Gastroesophageal sphincter (tissue), 3 donors: ENCODE measurements at regions not wholly inside any gene's neighbourhood (a gene's known extent, or its start where the extent isn't known, plus 50 kb on each side); places are given as distances from the start of the nearest gene placed in this dataset.

Experiments
- EP300 ChIP-seq: sonication (generic); formaldehyde crosslinking; IDR thresholded peaks from one replicate; pipeline ENCODE4 v1.6.1; 2017; ENCODE audit warnings: antibody characterized with exemption, mild to moderate bottlenecking
- POLR2A ChIP-seq, 2 donors: fragments of 450-650 bp; IDR thresholded peaks; one replicate each; pipeline ENCODE4 v1.6.1; 2017; ENCODE audit warnings: antibody characterized with exemption in 2 of 2, mild to moderate bottlenecking in 2 of 2, moderate library complexity in 1 of 2
- POLR2AphosphoS5 ChIP-seq: sonication (generic); formaldehyde crosslinking; IDR thresholded peaks from one replicate; pipeline ENCODE4 v1.6.1; 2017; ENCODE audit warnings: antibody characterized with exemption
- TF ChIP-seq, protein P1 (sequence below), 4 experiments: fragments of 200-600 bp in 2 of 4; fragments of 450-650 bp in 2 of 4; sonication (generic) in 1 of 4; IDR thresholded peaks; one replicate each; pipeline ENCODE4 v1.5.1; 2017 to 2019; ENCODE audit warnings: antibody characterized with exemption in 4 of 4, mild to moderate bottlenecking in 2 of 4, moderate library complexity in 2 of 4

GRCh38 chr13:53501387-53501786 lies 472.8 kb downstream of the OLFM4 start:
- TF ChIP-seq, protein P1, sequence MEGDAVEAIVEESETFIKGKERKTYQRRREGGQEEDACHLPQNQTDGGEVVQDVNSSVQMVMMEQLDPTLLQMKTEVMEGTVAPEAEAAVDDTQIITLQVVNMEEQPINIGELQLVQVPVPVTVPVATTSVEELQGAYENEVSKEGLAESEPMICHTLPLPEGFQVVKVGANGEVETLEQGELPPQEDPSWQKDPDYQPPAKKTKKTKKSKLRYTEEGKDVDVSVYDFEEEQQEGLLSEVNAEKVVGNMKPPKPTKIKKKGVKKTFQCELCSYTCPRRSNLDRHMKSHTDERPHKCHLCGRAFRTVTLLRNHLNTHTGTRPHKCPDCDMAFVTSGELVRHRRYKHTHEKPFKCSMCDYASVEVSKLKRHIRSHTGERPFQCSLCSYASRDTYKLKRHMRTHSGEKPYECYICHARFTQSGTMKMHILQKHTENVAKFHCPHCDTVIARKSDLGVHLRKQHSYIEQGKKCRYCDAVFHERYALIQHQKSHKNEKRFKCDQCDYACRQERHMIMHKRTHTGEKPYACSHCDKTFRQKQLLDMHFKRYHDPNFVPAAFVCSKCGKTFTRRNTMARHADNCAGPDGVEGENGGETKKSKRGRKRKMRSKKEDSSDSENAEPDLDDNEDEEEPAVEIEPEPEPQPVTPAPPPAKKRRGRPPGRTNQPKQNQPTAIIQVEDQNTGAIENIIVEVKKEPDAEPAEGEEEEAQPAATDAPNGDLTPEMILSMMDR (IDR thresholded peaks at IDR 0.05): no peak
- TF ChIP-seq POLR2A (IDR thresholded peaks at IDR 0.05) (no peak), EP300 (no peak), POLR2AphosphoS5 (no peak)
